ENCODE measurements at regions not wholly inside any gene's neighbourhood (a gene's known extent, or its start where the extent isn't known, plus 50 kb on each side); places are given as distances from the start of the nearest gene placed in this dataset.

DNA sequence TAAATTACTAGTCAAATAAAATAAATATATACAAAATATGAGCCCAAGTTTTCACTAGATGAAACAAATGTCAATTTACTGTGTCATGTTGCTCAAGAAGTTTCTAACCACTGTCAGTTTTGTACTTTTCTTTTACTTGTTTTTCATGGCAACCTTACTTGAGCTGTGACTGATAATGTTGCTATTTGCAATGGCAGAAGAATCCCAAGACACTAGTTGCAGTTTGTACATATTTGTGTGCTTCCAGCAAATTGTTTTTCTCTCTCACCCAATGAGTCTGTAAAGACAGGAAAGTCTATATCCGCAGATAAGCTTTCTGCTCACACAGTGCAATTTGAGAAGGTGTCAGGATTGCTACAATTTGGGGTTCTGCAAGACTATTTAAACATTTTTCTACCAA, 338.6 kb upstream of the PCSK5 start:
- TF ChIP-seq, protein P1, sequence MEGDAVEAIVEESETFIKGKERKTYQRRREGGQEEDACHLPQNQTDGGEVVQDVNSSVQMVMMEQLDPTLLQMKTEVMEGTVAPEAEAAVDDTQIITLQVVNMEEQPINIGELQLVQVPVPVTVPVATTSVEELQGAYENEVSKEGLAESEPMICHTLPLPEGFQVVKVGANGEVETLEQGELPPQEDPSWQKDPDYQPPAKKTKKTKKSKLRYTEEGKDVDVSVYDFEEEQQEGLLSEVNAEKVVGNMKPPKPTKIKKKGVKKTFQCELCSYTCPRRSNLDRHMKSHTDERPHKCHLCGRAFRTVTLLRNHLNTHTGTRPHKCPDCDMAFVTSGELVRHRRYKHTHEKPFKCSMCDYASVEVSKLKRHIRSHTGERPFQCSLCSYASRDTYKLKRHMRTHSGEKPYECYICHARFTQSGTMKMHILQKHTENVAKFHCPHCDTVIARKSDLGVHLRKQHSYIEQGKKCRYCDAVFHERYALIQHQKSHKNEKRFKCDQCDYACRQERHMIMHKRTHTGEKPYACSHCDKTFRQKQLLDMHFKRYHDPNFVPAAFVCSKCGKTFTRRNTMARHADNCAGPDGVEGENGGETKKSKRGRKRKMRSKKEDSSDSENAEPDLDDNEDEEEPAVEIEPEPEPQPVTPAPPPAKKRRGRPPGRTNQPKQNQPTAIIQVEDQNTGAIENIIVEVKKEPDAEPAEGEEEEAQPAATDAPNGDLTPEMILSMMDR (IDR thresholded peaks at IDR 0.05 in 2 of 3, conservative IDR thresholded peaks at IDR 0.05 in 1 of 3; ENCODE audit: borderline replicate concordance in 1 of 3, insufficient read depth in 1 of 3, low read depth in 2 of 3, low read length in 2 of 3) = no peak
- TF ChIP-seq POLR2AphosphoS5 (IDR thresholded peaks at IDR 0.05; ENCODE audit: low read depth, low read length) = no peak
- no peak for TF ChIP-seq POLR2A (IDR thresholded peaks at IDR 0.05; ENCODE audit: borderline replicate concordance, extremely low read depth, insufficient read depth, insufficient read length)
- TF ChIP-seq, protein P2, sequence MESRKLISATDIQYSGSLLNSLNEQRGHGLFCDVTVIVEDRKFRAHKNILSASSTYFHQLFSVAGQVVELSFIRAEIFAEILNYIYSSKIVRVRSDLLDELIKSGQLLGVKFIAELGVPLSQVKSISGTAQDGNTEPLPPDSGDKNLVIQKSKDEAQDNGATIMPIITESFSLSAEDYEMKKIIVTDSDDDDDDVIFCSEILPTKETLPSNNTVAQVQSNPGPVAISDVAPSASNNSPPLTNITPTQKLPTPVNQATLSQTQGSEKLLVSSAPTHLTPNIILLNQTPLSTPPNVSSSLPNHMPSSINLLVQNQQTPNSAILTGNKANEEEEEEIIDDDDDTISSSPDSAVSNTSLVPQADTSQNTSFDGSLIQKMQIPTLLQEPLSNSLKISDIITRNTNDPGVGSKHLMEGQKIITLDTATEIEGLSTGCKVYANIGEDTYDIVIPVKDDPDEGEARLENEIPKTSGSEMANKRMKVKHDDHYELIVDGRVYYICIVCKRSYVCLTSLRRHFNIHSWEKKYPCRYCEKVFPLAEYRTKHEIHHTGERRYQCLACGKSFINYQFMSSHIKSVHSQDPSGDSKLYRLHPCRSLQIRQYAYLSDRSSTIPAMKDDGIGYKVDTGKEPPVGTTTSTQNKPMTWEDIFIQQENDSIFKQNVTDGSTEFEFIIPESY (IDR thresholded peaks at IDR 0.05; ENCODE audit: extremely low read depth, insufficient replicate concordance, low read length) = no peak
- TF ChIP-seq EZH2 (IDR thresholded peaks at IDR 0.05) = no peak
- TF ChIP-seq EGR1 (IDR thresholded peaks at IDR 0.05; ENCODE audit: low read depth) = no peak
